ENCODE measurements at regions not wholly inside any gene's neighbourhood (a gene's known extent, or its start where the extent isn't known, plus 50 kb on each side); places are given as distances from the start of the nearest gene placed in this dataset.

GRCh38 chr7:41206267-41206666, 496.6 kb downstream of the INHBA start:
- ChIA-PET POLR2A (no interaction called here), CTCF (no interaction called here)
- DNase-seq (ENCODE audit: extremely low spot score): no peak
- no peak for TF ChIP-seq CTCF (IDR thresholded peaks at IDR 0.05; ENCODE audit: control extremely low read depth, extremely low read depth, low read depth, missing control alignments)

- CTCF ChIA-PET: no interaction called here
- POLR2A ChIA-PET: no interaction called here
- TF ChIP-seq CTCF (IDR thresholded peaks at IDR 0.05; ENCODE audit: control extremely low read depth, extremely low read depth, low read depth, missing control alignments): no peak
- peak; percentile 35 for DNase-seq (ENCODE audit: extremely low spot score)
Observed at GRCh38 chr7:41205600-41205999, 497.3 kb downstream of the INHBA start.

- no peak for TF ChIP-seq CTCF (IDR thresholded peaks at IDR 0.05; ENCODE audit: control extremely low read depth, extremely low read depth, low read depth, missing control alignments)
- CTCF ChIA-PET: no interaction called here
- POLR2A ChIA-PET: no interaction called here
- no peak for DNase-seq (ENCODE audit: extremely low spot score)
Observed at GRCh38 chr7:41203542-41203941, 499.3 kb downstream of the INHBA start.

- no peak for DNase-seq (ENCODE audit: extremely low spot score)
- CTCF ChIA-PET: interaction anchor here (0.8 to 1.1 kb wide), 2 partner anchors 13 to 34 kb away, joined by 3 to 4 read pairs; no protein-coding TSS in a partner anchor
- no peak for TF ChIP-seq CTCF (IDR thresholded peaks at IDR 0.05; ENCODE audit: control extremely low read depth, extremely low read depth, low read depth, missing control alignments)
- POLR2A ChIA-PET: no interaction called here
Observed at GRCh38 chr7:41201021-41201420, 501.9 kb downstream of the INHBA start.

- ChIA-PET CTCF (no interaction called here), POLR2A (no interaction called here)
- no peak for TF ChIP-seq CTCF (IDR thresholded peaks at IDR 0.05; ENCODE audit: control extremely low read depth, extremely low read depth, low read depth, missing control alignments)
- DNase-seq (ENCODE audit: extremely low spot score): no peak
Observed at GRCh38 chr7:41199136-41199535, 503.8 kb downstream of the INHBA start.

- TF ChIP-seq CTCF (IDR thresholded peaks at IDR 0.05; ENCODE audit: control extremely low read depth, extremely low read depth, low read depth, missing control alignments): no peak
- ChIA-PET POLR2A (no interaction called here), CTCF (interaction anchor here (1.0 kb wide), 2 partner anchors 20 to 36 kb away, joined by 3 read pairs; no protein-coding TSS in a partner anchor)
- DNase-seq (ENCODE audit: extremely low spot score): no peak
Observed at GRCh38 chr7:41198502-41198901, 504.4 kb downstream of the INHBA start.

GRCh38 chr7:41197769-41198168, 505.1 kb downstream of the INHBA start:
- DNase-seq (ENCODE audit: extremely low spot score): no peak
- no peak for TF ChIP-seq CTCF (IDR thresholded peaks at IDR 0.05; ENCODE audit: control extremely low read depth, extremely low read depth, low read depth, missing control alignments)
- ChIA-PET POLR2A (no interaction called here), CTCF (interaction anchor here (0.8 to 1.0 kb wide), 3 partner anchors 20 to 41 kb away, joined by 3 read pairs; no protein-coding TSS in a partner anchor)

Measured in GM10248 (cell line).